Breast epithelium (tissue), 3 donors: ENCODE measurements at regions not wholly inside any gene's neighbourhood (a gene's known extent, or its start where the extent isn't known, plus 50 kb on each side); places are given as distances from the start of the nearest gene placed in this dataset.

ENCODE experiments used
- CTCF ChIP-seq, 3 donors: fragments of 450-650 bp; IDR thresholded peaks; one replicate each; pipeline ENCODE4 v1.5.1; 2016 to 2017; ENCODE audit warnings: antibody characterized with exemption in 3 of 3, mild to moderate bottlenecking in 3 of 3, moderate library complexity in 3 of 3
- POLR2A ChIP-seq: fragments of 450-650 bp; IDR thresholded peaks from one replicate; pipeline ENCODE4 v1.6.1; 2016; ENCODE audit warnings: antibody characterized with exemption, mild to moderate bottlenecking, moderate library complexity
- POLR2AphosphoS5 ChIP-seq, 3 donors: sonication (generic); formaldehyde crosslinking; IDR thresholded peaks; one replicate each; pipeline ENCODE4 v1.6.1; 2017; ENCODE audit warnings: antibody characterized with exemption in 3 of 3

GRCh38 chr3:72219752-72220151 is 434.8 kb upstream of the PROK2 start:
- no peak for TF ChIP-seq CTCF (IDR thresholded peaks at IDR 0.05)
- no peak for TF ChIP-seq POLR2A
- no peak for TF ChIP-seq POLR2AphosphoS5 (IDR thresholded peaks at IDR 0.05)
